ENCODE measurements at regions not wholly inside any gene's neighbourhood (a gene's known extent, or its start where the extent isn't known, plus 50 kb on each side); places are given as distances from the start of the nearest gene placed in this dataset.

DNA sequence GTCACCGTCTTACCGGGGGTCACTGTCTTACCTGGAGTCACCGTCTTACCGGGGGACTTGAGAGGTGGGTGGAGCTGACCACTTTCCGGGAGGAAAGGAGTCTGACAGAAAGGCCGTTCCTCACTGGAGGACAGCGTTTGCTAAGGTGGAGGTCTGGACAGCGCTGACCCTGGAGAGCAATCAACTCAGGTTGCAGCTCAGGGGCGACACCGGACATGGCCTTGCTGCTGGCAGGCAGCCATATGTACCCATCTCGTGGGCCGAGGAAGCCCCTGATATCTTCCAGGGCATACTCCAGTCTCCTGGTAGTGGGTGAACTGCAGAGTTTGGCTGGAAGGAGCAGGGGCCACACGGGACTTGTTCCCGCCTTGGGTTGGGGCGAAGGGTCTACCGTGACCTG, 234.6 kb upstream of the MYT1L start:
- TF ChIP-seq, protein P1, sequence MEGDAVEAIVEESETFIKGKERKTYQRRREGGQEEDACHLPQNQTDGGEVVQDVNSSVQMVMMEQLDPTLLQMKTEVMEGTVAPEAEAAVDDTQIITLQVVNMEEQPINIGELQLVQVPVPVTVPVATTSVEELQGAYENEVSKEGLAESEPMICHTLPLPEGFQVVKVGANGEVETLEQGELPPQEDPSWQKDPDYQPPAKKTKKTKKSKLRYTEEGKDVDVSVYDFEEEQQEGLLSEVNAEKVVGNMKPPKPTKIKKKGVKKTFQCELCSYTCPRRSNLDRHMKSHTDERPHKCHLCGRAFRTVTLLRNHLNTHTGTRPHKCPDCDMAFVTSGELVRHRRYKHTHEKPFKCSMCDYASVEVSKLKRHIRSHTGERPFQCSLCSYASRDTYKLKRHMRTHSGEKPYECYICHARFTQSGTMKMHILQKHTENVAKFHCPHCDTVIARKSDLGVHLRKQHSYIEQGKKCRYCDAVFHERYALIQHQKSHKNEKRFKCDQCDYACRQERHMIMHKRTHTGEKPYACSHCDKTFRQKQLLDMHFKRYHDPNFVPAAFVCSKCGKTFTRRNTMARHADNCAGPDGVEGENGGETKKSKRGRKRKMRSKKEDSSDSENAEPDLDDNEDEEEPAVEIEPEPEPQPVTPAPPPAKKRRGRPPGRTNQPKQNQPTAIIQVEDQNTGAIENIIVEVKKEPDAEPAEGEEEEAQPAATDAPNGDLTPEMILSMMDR (IDR thresholded peaks at IDR 0.05), result no peak
- no peak for TF ChIP-seq POLR2AphosphoS5 (IDR thresholded peaks at IDR 0.05)
- no peak for TF ChIP-seq POLR2A (IDR thresholded peaks at IDR 0.05)
- TF ChIP-seq EP300 (IDR thresholded peaks at IDR 0.05), result no peak

All from suprapubic skin (tissue), 4 donors.